ENCODE measurements at regions not wholly inside any gene's neighbourhood (a gene's known extent, or its start where the extent isn't known, plus 50 kb on each side); places are given as distances from the start of the nearest gene placed in this dataset.

GRCh38 chr21:28834335-28835238, 158.1 kb downstream of the LTN1 start:
- no peaks in the 10 kb centered on the region for H3K27me3 ChIP-seq (ENCODE audit: control insufficient read depth in 2 of 2, insufficient read depth in 2 of 2, low read length in 2 of 2)
- H3K9ac ChIP-seq (replicated peaks; ENCODE audit: extremely low read depth, insufficient read depth, low read length): no peak overlapping the region
- H3K4me2 ChIP-seq (ENCODE audit: insufficient read depth, low read length): no peak overlapping the region
- dilution Hi-C loops (cut with MboI; ENCODE audit: extremely low pct_ligation_motif_present, low sequenced_read_pairs): no loop called here
- H3K4me3 ChIP-seq (replicated peaks in 1 of 3; ENCODE audit: insufficient read depth in 1 of 3, low read depth in 1 of 3, low read length in 3 of 3): no peak overlapping the region
- TF ChIP-seq POLR2A (IDR thresholded peaks at IDR 0.05; ENCODE audit: low read depth, low read length) (no peak), MYC (IDR thresholded peaks at IDR 0.05; ENCODE audit: low read depth, low read length) (no peak), JUN (IDR thresholded peaks at IDR 0.05; ENCODE audit: borderline replicate concordance, insufficient read depth, insufficient read length, low read depth) (no peak), EZH2 (IDR thresholded peaks at IDR 0.05; ENCODE audit: borderline replicate concordance, low read depth, low read length, severe bottlenecking) (no peak), FOS (IDR thresholded peaks at IDR 0.05; ENCODE audit: borderline replicate concordance, insufficient read depth, low read length) (no peak), GATA2 (IDR thresholded peaks at IDR 0.05; ENCODE audit: insufficient read depth, insufficient read length, low read depth, low read length) (no peak), POLR2AphosphoS5 (IDR thresholded peaks at IDR 0.05; ENCODE audit: insufficient read depth, low read depth, low read length) (no peak)
- TF ChIP-seq, protein P1, sequence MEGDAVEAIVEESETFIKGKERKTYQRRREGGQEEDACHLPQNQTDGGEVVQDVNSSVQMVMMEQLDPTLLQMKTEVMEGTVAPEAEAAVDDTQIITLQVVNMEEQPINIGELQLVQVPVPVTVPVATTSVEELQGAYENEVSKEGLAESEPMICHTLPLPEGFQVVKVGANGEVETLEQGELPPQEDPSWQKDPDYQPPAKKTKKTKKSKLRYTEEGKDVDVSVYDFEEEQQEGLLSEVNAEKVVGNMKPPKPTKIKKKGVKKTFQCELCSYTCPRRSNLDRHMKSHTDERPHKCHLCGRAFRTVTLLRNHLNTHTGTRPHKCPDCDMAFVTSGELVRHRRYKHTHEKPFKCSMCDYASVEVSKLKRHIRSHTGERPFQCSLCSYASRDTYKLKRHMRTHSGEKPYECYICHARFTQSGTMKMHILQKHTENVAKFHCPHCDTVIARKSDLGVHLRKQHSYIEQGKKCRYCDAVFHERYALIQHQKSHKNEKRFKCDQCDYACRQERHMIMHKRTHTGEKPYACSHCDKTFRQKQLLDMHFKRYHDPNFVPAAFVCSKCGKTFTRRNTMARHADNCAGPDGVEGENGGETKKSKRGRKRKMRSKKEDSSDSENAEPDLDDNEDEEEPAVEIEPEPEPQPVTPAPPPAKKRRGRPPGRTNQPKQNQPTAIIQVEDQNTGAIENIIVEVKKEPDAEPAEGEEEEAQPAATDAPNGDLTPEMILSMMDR (IDR thresholded peaks at IDR 0.05; ENCODE audit: extremely low read depth in 1 of 2, insufficient read depth in 1 of 2, low read depth in 1 of 2, low read length in 2 of 2): no peak
- TF ChIP-seq, protein P2, sequence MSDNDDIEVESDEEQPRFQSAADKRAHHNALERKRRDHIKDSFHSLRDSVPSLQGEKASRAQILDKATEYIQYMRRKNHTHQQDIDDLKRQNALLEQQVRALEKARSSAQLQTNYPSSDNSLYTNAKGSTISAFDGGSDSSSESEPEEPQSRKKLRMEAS (IDR thresholded peaks at IDR 0.05; ENCODE audit: insufficient read depth, insufficient read length): no peak
- no peak for FAIRE-seq
- H3K36me3 ChIP-seq (ENCODE audit: control insufficient read depth in 2 of 2, extremely low read depth in 1 of 2, insufficient read depth in 2 of 2, low read length in 2 of 2): no peaks in the 10 kb centered on the region
- H3K27ac ChIP-seq (ENCODE audit: insufficient read depth, low read depth, low read length): no peak overlapping the region
- no peaks in the 10 kb centered on the region for H4K20me1 ChIP-seq (replicated peaks; ENCODE audit: control insufficient read depth, extremely low read depth, insufficient read depth, low read length)
- H2AFZ ChIP-seq (ENCODE audit: low read depth, low read length): no peak overlapping the region
- ChIA-PET POLR2A (no interaction called here), CTCF (no interaction called here)
- BruUV-seq (replicated peaks): no TSS peak
- peaks cover 4% of the 10 kb centered on the region for H3K4me1 ChIP-seq (ENCODE audit: control insufficient read depth, extremely low read depth, insufficient read depth, low read length)
- no peak for DNase-seq (ENCODE audit: low read depth, low spot score)
- H3K9me1 ChIP-seq (replicated peaks; ENCODE audit: control insufficient read depth, extremely low read depth, insufficient read depth, low read length): no peaks in the 10 kb centered on the region
- no peaks in the 10 kb centered on the region for H3K9me3 ChIP-seq (replicated peaks; ENCODE audit: control insufficient read depth, insufficient read depth, low read length)
- intact Hi-C loops (cut with micrococcal nuclease): no loop called here
- no peaks in the 10 kb centered on the region for H3K79me2 ChIP-seq (ENCODE audit: control insufficient read depth, insufficient read depth, low read length)
